SK-N-SH treated with all-trans-retinoic acid at 6 μM for 48 hours (cell line): ENCODE measurements at regions not wholly inside any gene's neighbourhood (a gene's known extent, or its start where the extent isn't known, plus 50 kb on each side); places are given as distances from the start of the nearest gene placed in this dataset.

Experiments
- ATAC-seq: fragments of 200-7000 bp; cut with Tn5 transposase; 3 replicates; pipeline ENCODE4 v1.9.1; 2020; ENCODE audit warnings: mild to moderate bottlenecking, moderate library complexity
- ARNTL ChIP-seq: fragments of 450-650 bp; formaldehyde crosslinking; IDR thresholded peaks from 2 replicates; pipeline ENCODE4 v1.5.0; 2020; ENCODE audit warnings: low read depth, mild to moderate bottlenecking, moderate library complexity, borderline replicate concordance
- BACH2 ChIP-seq: fragments of 250-450 bp; sonication (Bioruptor Pico); IDR thresholded peaks from 2 replicates; pipeline ENCODE4 v1.9.0; 2021; ENCODE audit warnings: mild to moderate bottlenecking, borderline replicate concordance
- CREB5 ChIP-seq: fragments of 250-450 bp; sonication (Bioruptor Pico); IDR thresholded peaks from 2 replicates; pipeline ENCODE4 v1.5.1; 2020; ENCODE audit warnings: low read depth, mild to moderate bottlenecking, moderate library complexity
- CSRNP3 ChIP-seq: fragments of 250-450 bp; sonication (Bioruptor Pico); IDR thresholded peaks from 2 replicates; pipeline ENCODE4 v1.5.1; 2021; ENCODE audit warnings: mild to moderate bottlenecking, moderate library complexity
- ESRRG ChIP-seq: fragments of 250-450 bp; sonication (Bioruptor Pico); IDR thresholded peaks from 2 replicates; pipeline ENCODE4 v1.6.1; 2021; ENCODE audit warnings: mild to moderate bottlenecking
- OSR1 ChIP-seq: fragments of 250-450 bp; sonication (Bioruptor Pico); IDR thresholded peaks from 2 replicates; pipeline ENCODE4 v1.8.0; 2022; ENCODE audit warnings: moderate library complexity, mild to moderate bottlenecking, inconsistent platforms
- PATZ1 ChIP-seq: fragments of 250-450 bp; sonication (Bioruptor Pico); IDR thresholded peaks from 2 replicates; pipeline ENCODE4 v1.8.0; 2020; ENCODE audit warnings: mild to moderate bottlenecking, moderate library complexity, borderline replicate concordance
- POU6F1 ChIP-seq: fragments of 250-450 bp; sonication (Bioruptor Pico); IDR thresholded peaks from 2 replicates; pipeline ENCODE4 v1.8.0; 2021; ENCODE audit warnings: low read depth, mild to moderate bottlenecking, moderate library complexity, borderline replicate concordance
- PPARA ChIP-seq: fragments of 250-450 bp; sonication (Bioruptor Pico); IDR thresholded peaks from 2 replicates; pipeline ENCODE4 v1.5.0; 2020; ENCODE audit warnings: mild to moderate bottlenecking, borderline replicate concordance
- RARB ChIP-seq: fragments of 250-450 bp; sonication (Bioruptor Pico); IDR thresholded peaks from 2 replicates; pipeline ENCODE4 v1.8.0; 2021; ENCODE audit warnings: mild to moderate bottlenecking, moderate library complexity
- SNAI2 ChIP-seq: fragments of 250-450 bp; sonication (Bioruptor Pico); IDR thresholded peaks from 2 replicates; pipeline ENCODE4 v1.5.0; 2020; ENCODE audit warnings: mild to moderate bottlenecking, moderate library complexity
- TCF4 ChIP-seq: fragments of 250-450 bp; sonication (Bioruptor Pico); IDR thresholded peaks from 2 replicates; pipeline ENCODE4 v1.8.0; 2021; ENCODE audit warnings: mild to moderate bottlenecking, moderate library complexity, borderline replicate concordance
- TOX ChIP-seq: fragments of 250-450 bp; sonication (Bioruptor Pico); IDR thresholded peaks from 2 replicates; pipeline ENCODE4 v1.8.0; 2021; ENCODE audit warnings: mild to moderate bottlenecking, moderate library complexity, borderline replicate concordance
- ZC3H10 ChIP-seq: fragments of 250-450 bp; sonication (Bioruptor Pico); IDR thresholded peaks from 2 replicates; pipeline ENCODE4 v1.5.1; 2021; ENCODE audit warnings: mild to moderate bottlenecking, moderate library complexity
- ZFP3 ChIP-seq: fragments of 250-450 bp; sonication (Bioruptor Pico); IDR thresholded peaks from 2 replicates; pipeline ENCODE4 v1.5.0; 2020; ENCODE audit warnings: mild to moderate bottlenecking, moderate library complexity
- ZFP30 ChIP-seq: fragments of 450-650 bp; formaldehyde crosslinking; IDR thresholded peaks from 2 replicates; pipeline ENCODE4 v1.5.0; 2022; ENCODE audit warnings: mild to moderate bottlenecking, moderate library complexity
- ZNF565 ChIP-seq: fragments of 450-650 bp; formaldehyde crosslinking; conservative IDR thresholded peaks from 2 replicates; pipeline ENCODE4 v1.5.0; 2020; ENCODE audit warnings: low read depth, mild to moderate bottlenecking, moderate library complexity
- TF ChIP-seq, protein P1 (sequence below): fragments of 250-450 bp; sonication (Bioruptor Pico); IDR thresholded peaks from 2 replicates; pipeline ENCODE4 v1.5.0; 2020; ENCODE audit warnings: mild to moderate bottlenecking, moderate library complexity

- no peak for TF ChIP-seq TCF4 (CRISPR knock-in tag)
- no peak for TF ChIP-seq ZNF565
- TF ChIP-seq PPARA: no peak
- no peak for TF ChIP-seq TOX (CRISPR knock-in tag)
- TF ChIP-seq SNAI2 (CRISPR knock-in tag): no peak
- no peak for TF ChIP-seq POU6F1
- no peak for TF ChIP-seq BACH2 (CRISPR knock-in tag)
- no peak for TF ChIP-seq CREB5 (CRISPR knock-in tag)
- TF ChIP-seq ARNTL (CRISPR knock-in tag): no peak
- ATAC-seq: no peak
Measured at GRCh38 chr11:92361551-92361950, 136.9 kb downstream of the FAT3 start.

GRCh38 chr11:92362989-92363388, 138.4 kb downstream of the FAT3 start:
- no peak for ATAC-seq
- no peak for TF ChIP-seq PPARA
- TF ChIP-seq TOX (CRISPR knock-in tag): no peak

GRCh38 chr11:92364177-92364576, 139.6 kb downstream of the FAT3 start:
- no peak for ATAC-seq
- no peak for TF ChIP-seq ZFP3 (CRISPR knock-in tag)
- no peak for TF ChIP-seq BACH2 (CRISPR knock-in tag)
- TF ChIP-seq ESRRG (CRISPR knock-in tag): no peak
- no peak for TF ChIP-seq CSRNP3
- no peak for TF ChIP-seq PATZ1 (CRISPR knock-in tag)
- TF ChIP-seq ZFP30 (CRISPR knock-in tag): no peak
- no peak for TF ChIP-seq OSR1 (CRISPR knock-in tag)
- no peak for TF ChIP-seq ZC3H10 (CRISPR knock-in tag)
- TF ChIP-seq ZNF565: no peak
- TF ChIP-seq ARNTL (CRISPR knock-in tag): no peak

GRCh38 chr11:92376146-92376599, 151.6 kb downstream of the FAT3 start:
- TF ChIP-seq, protein P1, sequence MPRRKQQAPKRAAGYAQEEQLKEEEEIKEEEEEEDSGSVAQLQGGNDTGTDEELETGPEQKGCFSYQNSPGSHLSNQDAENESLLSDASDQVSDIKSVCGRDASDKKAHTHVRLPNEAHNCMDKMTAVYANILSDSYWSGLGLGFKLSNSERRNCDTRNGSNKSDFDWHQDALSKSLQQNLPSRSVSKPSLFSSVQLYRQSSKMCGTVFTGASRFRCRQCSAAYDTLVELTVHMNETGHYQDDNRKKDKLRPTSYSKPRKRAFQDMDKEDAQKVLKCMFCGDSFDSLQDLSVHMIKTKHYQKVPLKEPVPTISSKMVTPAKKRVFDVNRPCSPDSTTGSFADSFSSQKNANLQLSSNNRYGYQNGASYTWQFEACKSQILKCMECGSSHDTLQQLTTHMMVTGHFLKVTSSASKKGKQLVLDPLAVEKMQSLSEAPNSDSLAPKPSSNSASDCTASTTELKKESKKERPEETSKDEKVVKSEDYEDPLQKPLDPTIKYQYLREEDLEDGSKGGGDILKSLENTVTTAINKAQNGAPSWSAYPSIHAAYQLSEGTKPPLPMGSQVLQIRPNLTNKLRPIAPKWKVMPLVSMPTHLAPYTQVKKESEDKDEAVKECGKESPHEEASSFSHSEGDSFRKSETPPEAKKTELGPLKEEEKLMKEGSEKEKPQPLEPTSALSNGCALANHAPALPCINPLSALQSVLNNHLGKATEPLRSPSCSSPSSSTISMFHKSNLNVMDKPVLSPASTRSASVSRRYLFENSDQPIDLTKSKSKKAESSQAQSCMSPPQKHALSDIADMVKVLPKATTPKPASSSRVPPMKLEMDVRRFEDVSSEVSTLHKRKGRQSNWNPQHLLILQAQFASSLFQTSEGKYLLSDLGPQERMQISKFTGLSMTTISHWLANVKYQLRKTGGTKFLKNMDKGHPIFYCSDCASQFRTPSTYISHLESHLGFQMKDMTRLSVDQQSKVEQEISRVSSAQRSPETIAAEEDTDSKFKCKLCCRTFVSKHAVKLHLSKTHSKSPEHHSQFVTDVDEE (CRISPR knock-in tag): no peak
- TF ChIP-seq ZFP3 (CRISPR knock-in tag): no peak
- TF ChIP-seq RARB (CRISPR knock-in tag): no peak
- no peak for TF ChIP-seq OSR1 (CRISPR knock-in tag)
- TF ChIP-seq BACH2 (CRISPR knock-in tag): no peak
- ATAC-seq: no peak
